H1 (cell line): ENCODE measurements at regions not wholly inside any gene's neighbourhood (a gene's known extent, or its start where the extent isn't known, plus 50 kb on each side); places are given as distances from the start of the nearest gene placed in this dataset.

Experiments
- CTCF ChIA-PET: fragments of 300-600 bp; sonication (Branson Sonifier 250); formaldehyde crosslinking; loops from one replicate; lab custom pipeline; 2021; ENCODE audit not compliant: partially characterized antibody; lab: Charles Lee
- POLR2A ChIA-PET: fragments of 300-600 bp; sonication (Branson Sonifier 250); formaldehyde crosslinking; loops from one replicate; lab custom pipeline; 2021; ENCODE audit warnings: inconsistent platforms; ENCODE audit not compliant: partially characterized antibody; lab: Charles Lee
- DNase-seq, 2 experiments: peaks; one replicate each; pipeline versions ENCODE4 v3.0.0 to v3.0.0-alpha.2; 2010 to 2022; ENCODE audit warnings: low spot score in 2 of 2, low read depth in 1 of 2, mixed read lengths in 1 of 2
- FAIRE-seq: peaks from 2 replicates; lab custom pipeline; 2011; peaks lifted over from hg19 to GRCh38; lab: Jason Lieb, UNC
- H2AFZ ChIP-seq: 2 replicates; pipeline ENCODE4 v1.8.1; 2012; ENCODE audit warnings: low read length, inconsistent platforms
- H2AK5ac ChIP-seq: 2 replicates; pipeline ENCODE4 v1.6.1; 2013; ENCODE audit warnings: low read depth, low read length
- H2BK120ac ChIP-seq: replicated peaks from 2 replicates; pipeline ENCODE3; 2013; ENCODE audit warnings: low read depth, low read length, inconsistent platforms
- H2BK12ac ChIP-seq: 2 replicates; pipeline ENCODE4 v1.6.1; 2013; ENCODE audit warnings: low read depth, low read length
- H2BK15ac ChIP-seq: 2 replicates; pipeline ENCODE4 v1.6.1; 2013; ENCODE audit warnings: low read length
- H2BK20ac ChIP-seq: 2 replicates; pipeline ENCODE4 v1.6.1; 2013; ENCODE audit warnings: low read length
- H2BK5ac ChIP-seq: 2 replicates; pipeline ENCODE4 v1.6.1; 2013; ENCODE audit warnings: low read depth, low read length
- H3K14ac ChIP-seq: 2 replicates; pipeline ENCODE4 v1.6.1; 2013; ENCODE audit warnings: inconsistent platforms; ENCODE audit not compliant: insufficient read length
- H3K18ac ChIP-seq: 2 replicates; pipeline ENCODE4 v1.6.1; 2013; ENCODE audit warnings: low read length; ENCODE audit errors: extremely low read depth
- H3K23ac ChIP-seq: 2 replicates; pipeline ENCODE4 v1.6.1; 2013; ENCODE audit warnings: inconsistent platforms; ENCODE audit not compliant: insufficient read length
- H3K23me2 ChIP-seq: 2 replicates; pipeline ENCODE4 v1.6.1; 2013; ENCODE audit warnings: low read depth, low read length
- H3K27ac ChIP-seq: 2 replicates; pipeline ENCODE4 v1.6.1; 2011; ENCODE audit warnings: low read depth, low read length, inconsistent platforms
- H3K27me3 ChIP-seq, 4 experiments: replicated peaks in 1 of 4; 1 replicate in 1 of 4; 2 replicates in 3 of 4; pipeline versions ENCODE4 v1.6.1 to v1.8.1; 2011 to 2013; ENCODE audit warnings: low read length in 3 of 4, mild to moderate bottlenecking in 3 of 4, inconsistent platforms in 2 of 4, mixed read lengths in 2 of 4, moderate library complexity in 1 of 4; ENCODE audit not compliant: control insufficient read depth in 3 of 4, insufficient read depth in 3 of 4; ENCODE audit errors: extremely low read depth in 1 of 4
- H3K36me3 ChIP-seq, 4 experiments: 2 replicates each; pipeline versions ENCODE4 v1.6.1 to v1.8.1; 2011 to 2013; ENCODE audit warnings: mild to moderate bottlenecking in 4 of 4, low read length in 3 of 4, moderate library complexity in 2 of 4, control low read depth in 1 of 4, inconsistent platforms in 1 of 4; ENCODE audit not compliant: insufficient read depth in 4 of 4, control insufficient read depth in 2 of 4
- H3K4ac ChIP-seq: replicated peaks from 2 replicates; pipeline ENCODE3; 2013; ENCODE audit warnings: low read length, low read depth, mixed read lengths, inconsistent platforms; ENCODE audit not compliant: insufficient read length
- H3K4me1 ChIP-seq, 4 experiments: replicated peaks in 1 of 4; 1 replicate in 1 of 4; 2 replicates in 3 of 4; pipeline versions ENCODE4 v1.6.1 to v1.8.1; 2011 to 2013; ENCODE audit warnings: low read length in 3 of 4, inconsistent platforms in 2 of 4, mixed read lengths in 1 of 4; ENCODE audit not compliant: insufficient read depth in 4 of 4, control insufficient read depth in 3 of 4
- H3K4me2 ChIP-seq, 2 experiments: 2 replicates each; pipeline versions ENCODE4 v1.6.1 to v1.8.1; 2011 to 2013; ENCODE audit warnings: low read depth in 2 of 2, low read length in 2 of 2, control low read depth in 1 of 2, inconsistent platforms in 1 of 2, mild to moderate bottlenecking in 1 of 2; ENCODE audit not compliant: insufficient read depth in 1 of 2
- H3K4me3 ChIP-seq, 4 experiments: fragments of 200-600, 300-600 bp in 1 of 4; sonication (generic), shearing (Covaris generic), sonication (Bioruptor Twin) in 1 of 4; 2 replicates each; pipeline versions ENCODE4 v1.5.1 to v1.8.1; 2011 to 2016; ENCODE audit warnings: low read length in 4 of 4, low read depth in 3 of 4, control low read depth in 2 of 4, inconsistent platforms in 2 of 4, mild to moderate bottlenecking in 2 of 4, mixed read lengths in 1 of 4, moderate library complexity in 1 of 4; ENCODE audit not compliant: insufficient read depth in 2 of 4; ENCODE audit errors: extremely low read depth in 1 of 4
- H3K56ac ChIP-seq: replicated peaks from 2 replicates; pipeline ENCODE3; 2013; ENCODE audit warnings: low read depth, mild to moderate bottlenecking, mixed read lengths, low read length, inconsistent platforms; ENCODE audit not compliant: insufficient read length
- H3K79me1 ChIP-seq: 2 replicates; pipeline ENCODE4 v1.6.1; 2013; ENCODE audit warnings: low read depth, low read length, control low read depth
- H3K79me2 ChIP-seq, 2 experiments: 2 replicates each; pipeline versions ENCODE4 v1.6.1 to v1.8.1; 2012 to 2013; ENCODE audit warnings: low read length in 2 of 2, mild to moderate bottlenecking in 2 of 2, inconsistent platforms in 1 of 2; ENCODE audit not compliant: insufficient read depth in 2 of 2, control insufficient read depth in 1 of 2
- H3K9ac ChIP-seq, 4 experiments: replicated peaks in 1 of 4; 1 replicate in 1 of 4; 2 replicates in 3 of 4; pipeline versions ENCODE4 v1.6.1 to v1.8.1; 2011 to 2013; ENCODE audit warnings: low read depth in 3 of 4, low read length in 3 of 4, control low read depth in 2 of 4, mild to moderate bottlenecking in 2 of 4, moderate library complexity in 2 of 4, inconsistent platforms in 1 of 4; ENCODE audit errors: extremely low read depth in 1 of 4
- H3K9me3 ChIP-seq, 2 experiments: 2 replicates each; pipeline versions ENCODE4 v1.6.1 to v1.8.1; 2012 to 2013; ENCODE audit warnings: mild to moderate bottlenecking in 2 of 2, moderate library complexity in 2 of 2, control low read depth in 1 of 2, inconsistent platforms in 1 of 2, low read depth in 1 of 2, low read length in 1 of 2, mixed read lengths in 1 of 2; ENCODE audit not compliant: insufficient read depth in 2 of 2
- H4K20me1 ChIP-seq, 2 experiments: replicated peaks in 1 of 2; 2 replicates each; pipeline versions ENCODE3 to v1.8.1; 2011 to 2013; ENCODE audit warnings: inconsistent platforms in 2 of 2, low read length in 2 of 2, mild to moderate bottlenecking in 1 of 2; ENCODE audit not compliant: insufficient read depth in 2 of 2, control insufficient read depth in 1 of 2
- H4K5ac ChIP-seq: 2 replicates; pipeline ENCODE4 v1.6.1; 2013; ENCODE audit warnings: low read length, low read depth, mixed read lengths, inconsistent platforms; ENCODE audit not compliant: insufficient read length
- H4K8ac ChIP-seq: 2 replicates; pipeline ENCODE4 v1.8.0; 2013; ENCODE audit warnings: mild to moderate bottlenecking, moderate library complexity, low read length, inconsistent platforms; ENCODE audit not compliant: insufficient read depth; ENCODE audit errors: extremely low read depth
- H4K91ac ChIP-seq: replicated peaks from 2 replicates; pipeline ENCODE3; 2013; ENCODE audit warnings: low read length, mixed read lengths, inconsistent platforms; ENCODE audit not compliant: insufficient read length
- ATF2 ChIP-seq: IDR thresholded peaks from 2 replicates; pipeline ENCODE4 v1.6.1; 2012; ENCODE audit warnings: low read length, inconsistent platforms
- CHD1 ChIP-seq: IDR thresholded peaks from 2 replicates; pipeline ENCODE4 v1.6.1; 2012; ENCODE audit warnings: low read depth, low read length, improper control_type of control experiment
- GTF2F1 ChIP-seq: IDR thresholded peaks from 2 replicates; pipeline ENCODE4 v1.6.1; 2012; ENCODE audit warnings: low read depth, low read length, improper control_type of control experiment, borderline replicate concordance
- JUN ChIP-seq: IDR thresholded peaks from 2 replicates; pipeline ENCODE4 v1.6.1; 2011; ENCODE audit warnings: low read depth, mild to moderate bottlenecking, improper control_type of control experiment, low read length
- KDM1A ChIP-seq: fragments of 200-600, 300-600 bp; sonication (generic); IDR thresholded peaks from 2 replicates; pipeline ENCODE4 v1.7.1; 2016; ENCODE audit warnings: mild to moderate bottlenecking, low read length, borderline replicate concordance
- KDM4A ChIP-seq: IDR thresholded peaks from one replicate; pipeline ENCODE4 v1.7.1; 2012; ENCODE audit warnings: low read depth, mild to moderate bottlenecking, moderate library complexity, low read length, inconsistent platforms; ENCODE audit not compliant: severe bottlenecking
- MAFK ChIP-seq: IDR thresholded peaks from 2 replicates; pipeline ENCODE4 v1.6.1; 2012; ENCODE audit warnings: low read depth, mild to moderate bottlenecking, improper control_type of control experiment, low read length
- POLR2AphosphoS5 ChIP-seq: IDR thresholded peaks from 2 replicates; pipeline ENCODE4 v1.6.1; 2011; ENCODE audit warnings: low read depth, low read length
- SAP30 ChIP-seq: fragments of 300-600 bp; sonication (generic); IDR thresholded peaks from 2 replicates; pipeline ENCODE4 v1.7.1; 2012; ENCODE audit warnings: low read length, moderate library complexity, mild to moderate bottlenecking, inconsistent platforms; ENCODE audit not compliant: insufficient read depth, insufficient replicate concordance
- SP2 ChIP-seq: IDR thresholded peaks from 2 replicates; pipeline ENCODE4 v1.6.1; 2012; ENCODE audit warnings: mild to moderate bottlenecking, low read length, inconsistent platforms
- TAF1 ChIP-seq: IDR thresholded peaks from 2 replicates; pipeline ENCODE4 v1.6.1; 2011; ENCODE audit warnings: mild to moderate bottlenecking, low read depth, low read length
- TAF7 ChIP-seq: optimal IDR thresholded peaks from 2 replicates; pipeline ENCODE3; 2011; ENCODE audit warnings: low read depth, mild to moderate bottlenecking, inconsistent platforms, low read length, moderate library complexity, borderline replicate concordance
- WGBS, 2 experiments: shearing (Covaris generic) in 1 of 2; methylation state at CpG; one replicate each; pipeline versions ENCODE4 v1.1.6 to v1.1.7; 2013 to 2015; ENCODE audit warnings: low lambda C conversion rate in 2 of 2, mixed read lengths in 2 of 2, inconsistent platforms in 1 of 2, low coverage in 1 of 2, missing lambda C conversion rate in 1 of 2; ENCODE audit not compliant: insufficient replicate concordance in 2 of 2, insufficient coverage in 1 of 2, insufficient read length in 1 of 2; ENCODE audit errors: extremely low coverage in 1 of 2, missing lambda C conversion rate in 1 of 2; 5-methylcytosine and 5-hydroxymethylcytosine counted together

DNA sequence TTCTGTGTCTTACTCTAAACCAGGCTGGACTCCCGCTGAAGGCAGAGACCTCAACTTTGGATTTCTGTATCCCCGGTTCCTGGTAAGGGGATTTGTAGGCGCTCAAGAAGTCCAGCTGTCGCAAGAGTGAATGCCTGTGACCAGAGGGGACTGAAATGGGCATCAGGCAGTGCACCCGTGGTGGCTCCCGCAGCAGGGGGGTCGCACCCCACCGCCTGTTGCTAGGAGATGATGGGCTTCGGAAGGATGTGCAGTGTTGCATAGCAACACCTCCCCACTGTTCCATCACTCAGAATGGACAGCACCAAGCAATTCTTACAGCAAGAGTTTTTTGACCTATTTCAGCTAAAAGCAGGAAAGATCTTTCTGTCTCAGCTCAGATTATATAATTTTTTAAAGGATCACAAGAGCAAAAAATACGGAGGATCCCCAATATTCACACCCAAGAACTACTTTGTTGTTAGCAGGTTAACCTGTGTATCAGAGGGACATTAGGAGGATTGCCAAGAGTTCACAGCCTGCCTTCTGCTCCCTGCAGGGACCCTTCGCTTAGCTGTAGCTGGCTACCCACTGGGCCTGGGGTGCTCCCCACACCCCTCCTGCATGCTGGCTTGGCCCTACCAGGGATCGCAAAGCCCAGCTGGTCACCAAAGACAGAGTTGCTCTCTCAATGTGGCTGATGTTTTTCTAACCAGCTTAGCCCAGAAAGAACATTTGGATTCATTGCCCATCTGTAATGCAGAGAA, 63.8 kb downstream of the SOWAHC start:
- H4K91ac ChIP-seq = no peak overlapping the region
- no peak overlapping the region for H3K9ac ChIP-seq
- no peaks in the 10 kb centered on the region for H3K4me1 ChIP-seq
- H2BK12ac ChIP-seq = no peak overlapping the region
- H3K27ac ChIP-seq = no peak overlapping the region
- H2BK5ac ChIP-seq = no peak overlapping the region
- H3K18ac ChIP-seq = no peak overlapping the region
- DNase-seq (no peak), FAIRE-seq (no peak)
- H3K56ac ChIP-seq = no peak overlapping the region
- H3K36me3 ChIP-seq = no peaks in the 10 kb centered on the region
- no peak overlapping the region for H4K5ac ChIP-seq
- H3K4me3 ChIP-seq = no peak overlapping the region
- no peak overlapping the region for H3K23ac ChIP-seq
- ChIA-PET POLR2A (interaction anchor here (1.0 kb wide), 1 partner anchor 23 kb away, joined by 3 read pairs; no protein-coding TSS in a partner anchor), CTCF (interaction anchor here (0.8 to 1.5 kb wide), 2 partner anchors 12 to 421 kb away, joined by 3 to 5 read pairs; no protein-coding TSS in a partner anchor)
- no peaks in the 10 kb centered on the region for H3K23me2 ChIP-seq
- no peak overlapping the region for H3K4me2 ChIP-seq
- no peak overlapping the region for H2BK20ac ChIP-seq
- no peak overlapping the region for H3K4ac ChIP-seq
- WGBS, 2 experiments = 94% methylated on average over 12 of the region's 12 CpGs; no CpG with 5 or more reads in 1 of the 2 experiments
- H3K9me3 ChIP-seq = 0 out of 4 replicates have a peak, but pooled peaks cover 0 to 4% of the 10 kb centered on the region in 2 experiments
- no peak overlapping the region for H2AK5ac ChIP-seq
- H4K8ac ChIP-seq = no peak overlapping the region
- no peak overlapping the region for H2AFZ ChIP-seq
- no peak overlapping the region for H2BK120ac ChIP-seq
- no peaks in the 10 kb centered on the region for H4K20me1 ChIP-seq
- H2BK15ac ChIP-seq = no peak overlapping the region
- H3K14ac ChIP-seq = no peak overlapping the region
- H3K27me3 ChIP-seq = no peaks in the 10 kb centered on the region
- no peaks in the 10 kb centered on the region for H3K79me2 ChIP-seq
- H3K79me1 ChIP-seq = no peaks in the 10 kb centered on the region
- TF ChIP-seq CHD1 = no peak
- no peak for TF ChIP-seq TAF1
- TF ChIP-seq TAF7 = no peak
- TF ChIP-seq MAFK = no peak
- no peak for TF ChIP-seq KDM1A
- no peak for TF ChIP-seq ATF2
- TF ChIP-seq POLR2AphosphoS5 = no peak
- no peak for TF ChIP-seq JUN
- TF ChIP-seq KDM4A = no peak
- no peak for TF ChIP-seq SP2
- TF ChIP-seq GTF2F1 = no peak
- TF ChIP-seq SAP30 = no peak
